Muscle of leg (tissue), 3 donors: ENCODE measurements at regions not wholly inside any gene's neighbourhood (a gene's known extent, or its start where the extent isn't known, plus 50 kb on each side); places are given as distances from the start of the nearest gene placed in this dataset.

Experiments used
- DNase-seq: peaks from one replicate; pipeline ENCODE4 v3.0.0; 2013
- H3K27ac ChIP-seq: one replicate; pipeline ENCODE4 v1.5.1; 2013; ENCODE audit warnings: mild to moderate bottlenecking, low read length, control low read depth
- H3K27me3 ChIP-seq: one replicate; pipeline ENCODE4 v1.6.1; 2013; ENCODE audit warnings: low read length; ENCODE audit not compliant: control insufficient read depth, insufficient read depth
- H3K36me3 ChIP-seq: one replicate; pipeline ENCODE4 v1.6.1; 2013; ENCODE audit warnings: low read length; ENCODE audit not compliant: control insufficient read depth, insufficient read depth
- H3K4me1 ChIP-seq: one replicate; pipeline ENCODE4 v1.6.1; 2013; ENCODE audit warnings: low read length; ENCODE audit not compliant: control insufficient read depth, insufficient read depth
- H3K4me3 ChIP-seq: one replicate; pipeline ENCODE4 v1.5.1; 2013; ENCODE audit warnings: low read length, control low read depth
- H3K9me3 ChIP-seq: replicated peaks from 2 replicates; pipeline ENCODE4 v1.6.1; 2013; ENCODE audit warnings: low read depth, low read length; ENCODE audit not compliant: control insufficient read depth
- WGBS: methylation state at CpG from one replicate; pipeline ENCODE4 v1.1.5; 2013; ENCODE audit warnings: missing lambda C conversion rate; ENCODE audit not compliant: insufficient coverage; 5-methylcytosine and 5-hydroxymethylcytosine counted together

DNA sequence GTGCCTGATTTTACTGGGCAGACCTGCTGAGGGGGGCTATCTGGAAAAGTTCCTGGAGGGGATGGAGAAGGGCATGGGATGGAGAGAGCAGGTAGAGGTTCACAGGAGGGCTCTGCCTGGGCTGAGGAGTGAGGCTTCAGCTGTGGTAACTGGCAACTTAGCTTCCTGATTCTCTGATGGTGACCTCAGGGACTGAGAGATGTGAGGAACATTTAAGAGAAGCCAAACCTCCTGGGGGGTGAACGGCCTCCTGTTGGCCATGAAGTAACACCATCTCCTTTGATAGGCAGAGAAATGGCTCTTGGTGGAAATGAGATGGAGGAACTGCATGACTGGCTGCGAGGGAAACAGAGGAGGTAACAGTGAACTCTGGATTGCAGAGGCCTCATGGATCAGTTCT is 97.3 kb upstream of the ROPN1 start:
- Histone ChIP-seq H3K36me3 (no peaks in the 10 kb centered on the region), H3K27me3 (no peaks in the 10 kb centered on the region), H3K4me3 (no peak overlapping the region), H3K9me3 (no peaks in the 10 kb centered on the region), H3K4me1 (peaks cover 1% of the 10 kb centered on the region), H3K27ac (no peak overlapping the region)
- 73% methylated on average over 1 of the region's 2 CpGs for WGBS
- DNase-seq, result no peak

DNA sequence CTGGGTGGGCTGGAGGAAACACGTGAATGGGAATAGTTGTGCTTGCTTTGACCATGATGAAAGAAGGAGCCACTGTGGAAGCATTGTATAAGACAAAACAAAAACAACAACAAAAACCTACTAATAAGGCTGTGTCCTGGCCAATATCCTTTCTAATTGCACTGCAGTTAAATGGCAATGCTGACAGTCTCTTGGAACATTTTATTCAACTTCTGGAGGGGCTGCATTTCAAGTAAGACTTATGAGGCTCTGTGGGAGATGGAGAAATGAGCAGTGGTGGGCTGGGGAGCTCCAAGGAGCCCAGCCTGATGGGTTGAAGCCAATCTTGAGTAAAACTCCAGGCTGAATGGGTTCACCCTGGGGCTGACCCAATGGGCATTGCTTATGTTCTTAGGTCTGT is 99.8 kb upstream of the ROPN1 start:
- no peak for DNase-seq
- Histone ChIP-seq H3K27me3 (no peaks in the 10 kb centered on the region), H3K36me3 (no peaks in the 10 kb centered on the region), H3K27ac (no peak overlapping the region), H3K4me1 (no peaks in the 10 kb centered on the region), H3K4me3 (no peak overlapping the region), H3K9me3 (no peaks in the 10 kb centered on the region)
- no CpG with 5 or more reads among the region's 1 CpG for WGBS

DNA sequence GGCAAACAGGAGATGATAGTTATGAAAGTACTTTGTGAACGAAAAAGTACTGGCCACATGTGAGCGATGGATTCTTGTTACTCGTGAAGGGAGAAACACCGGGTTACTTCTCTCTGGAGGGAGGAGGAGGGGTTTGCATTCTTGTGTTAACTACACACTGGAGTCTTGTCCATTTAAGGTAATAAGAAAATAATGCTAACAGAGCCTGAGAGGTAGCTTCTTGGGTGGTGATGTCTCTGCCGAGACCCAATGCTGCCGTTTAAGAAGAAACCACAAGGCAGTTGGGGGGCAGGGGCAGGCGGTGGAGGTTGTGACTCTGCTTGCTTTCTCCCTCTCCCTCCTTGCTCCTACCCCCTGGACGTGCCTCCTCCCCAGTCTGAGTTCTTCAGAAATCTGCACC is 100.9 kb upstream of the ROPN1 start:
- no peak overlapping the region for H3K4me3 ChIP-seq
- H3K27ac ChIP-seq, result no peak overlapping the region
- no peaks in the 10 kb centered on the region for H3K9me3 ChIP-seq
- DNase-seq, result no peak
- H3K4me1 ChIP-seq, result no peaks in the 10 kb centered on the region
- 48% methylated on average over 3 of the region's 8 CpGs for WGBS
- H3K27me3 ChIP-seq, result no peaks in the 10 kb centered on the region
- H3K36me3 ChIP-seq, result no peaks in the 10 kb centered on the region

DNA sequence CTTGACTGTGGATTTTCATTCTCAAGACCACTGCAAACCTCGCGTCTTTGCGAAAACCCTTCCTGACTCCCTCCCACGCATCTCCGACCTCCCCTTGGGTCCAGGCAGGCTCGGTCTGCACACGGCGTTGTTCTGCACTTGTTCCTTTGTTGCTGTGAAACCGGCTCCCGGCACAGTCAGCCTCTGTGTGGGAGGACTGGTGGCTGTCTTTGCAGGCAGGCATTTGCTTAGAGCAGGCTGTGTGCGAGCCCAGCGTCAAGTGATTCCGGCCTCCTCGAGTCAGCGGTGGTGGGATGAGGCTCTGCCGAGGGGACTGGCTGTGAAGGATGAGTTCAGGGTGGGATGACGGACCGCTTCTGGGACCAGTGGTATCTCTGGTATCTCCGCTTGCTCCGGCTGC is 102.6 kb upstream of the ROPN1 start:
- no peaks in the 10 kb centered on the region for H3K36me3 ChIP-seq
- no peak overlapping the region for H3K4me3 ChIP-seq
- H3K9me3 ChIP-seq, result no peaks in the 10 kb centered on the region
- H3K27ac ChIP-seq, result no peak overlapping the region
- no peaks in the 10 kb centered on the region for H3K4me1 ChIP-seq
- 66% methylated on average over 20 of the region's 20 CpGs for WGBS
- peak; percentile 21 for DNase-seq
- no peaks in the 10 kb centered on the region for H3K27me3 ChIP-seq

DNA sequence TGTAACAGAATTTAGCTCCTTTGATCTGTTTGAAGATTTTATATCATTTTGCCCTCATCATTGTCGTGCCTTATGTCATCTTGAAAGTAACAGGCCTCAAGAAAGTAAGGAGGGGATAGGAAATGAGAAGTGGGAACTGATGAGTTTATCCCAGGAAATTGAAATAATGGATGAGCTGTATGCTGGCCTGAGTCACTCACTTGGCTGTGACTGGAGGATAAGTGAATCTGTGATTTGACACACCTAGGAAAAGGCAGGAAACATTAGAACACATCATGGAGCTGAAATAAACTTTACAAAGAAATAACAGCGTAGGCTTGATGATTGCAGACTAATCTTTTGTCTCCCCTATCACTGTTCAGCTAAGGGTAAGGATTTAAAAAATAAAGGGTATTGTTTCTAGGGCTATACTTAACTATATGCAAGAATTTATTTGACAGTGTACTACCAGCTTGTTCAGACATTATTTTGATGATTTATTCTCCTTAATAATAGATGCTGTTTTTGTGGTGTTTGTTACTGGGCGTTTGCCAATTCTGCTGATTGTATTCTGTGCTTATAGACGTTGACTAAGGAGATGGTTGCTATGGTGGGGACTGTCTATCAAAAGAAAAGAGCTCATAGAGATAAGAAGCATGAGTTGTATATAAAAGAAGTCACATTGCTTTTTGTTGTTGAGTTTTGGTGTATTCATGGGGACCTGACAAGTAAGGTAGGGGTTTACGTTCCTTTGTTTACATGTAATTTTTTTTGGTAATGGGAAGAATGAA is 105.6 kb upstream of the ROPN1 start:
- no peaks in the 10 kb centered on the region for H3K9me3 ChIP-seq
- H3K4me1 ChIP-seq, result no peaks in the 10 kb centered on the region
- WGBS, result 67% methylated on average over 2 of the region's 5 CpGs
- no peak overlapping the region for H3K27ac ChIP-seq
- H3K4me3 ChIP-seq, result no peak overlapping the region
- no peaks in the 10 kb centered on the region for H3K36me3 ChIP-seq
- no peaks in the 10 kb centered on the region for H3K27me3 ChIP-seq
- DNase-seq, result no peak

DNA sequence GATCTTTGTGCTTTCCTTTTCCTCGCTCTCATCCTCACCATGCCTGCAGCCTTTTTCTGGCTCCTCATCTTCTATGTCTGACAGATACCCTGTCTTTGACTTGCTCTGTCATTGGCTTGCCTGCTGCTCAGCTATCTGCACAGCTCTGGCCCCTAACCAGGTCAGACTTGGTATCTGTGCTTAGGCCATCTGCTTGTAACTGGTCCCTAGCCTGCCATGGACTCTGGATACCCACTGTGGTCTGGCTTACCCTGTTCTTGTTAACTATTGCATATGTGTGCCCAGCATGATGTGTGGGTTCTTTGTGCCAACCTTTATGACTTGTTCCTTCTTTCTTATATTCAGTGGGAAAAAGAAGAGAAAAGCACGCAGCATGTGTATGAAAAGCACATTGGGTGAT is 109.7 kb upstream of the ROPN1 start:
- no peak overlapping the region for H3K27ac ChIP-seq
- H3K27me3 ChIP-seq, result no peaks in the 10 kb centered on the region
- no peaks in the 10 kb centered on the region for H3K4me1 ChIP-seq
- no peak overlapping the region for H3K4me3 ChIP-seq
- WGBS, result 92% methylated on average over 1 of the region's 2 CpGs
- no peak for DNase-seq
- H3K36me3 ChIP-seq, result no peaks in the 10 kb centered on the region
- H3K9me3 ChIP-seq, result no peaks in the 10 kb centered on the region

DNA sequence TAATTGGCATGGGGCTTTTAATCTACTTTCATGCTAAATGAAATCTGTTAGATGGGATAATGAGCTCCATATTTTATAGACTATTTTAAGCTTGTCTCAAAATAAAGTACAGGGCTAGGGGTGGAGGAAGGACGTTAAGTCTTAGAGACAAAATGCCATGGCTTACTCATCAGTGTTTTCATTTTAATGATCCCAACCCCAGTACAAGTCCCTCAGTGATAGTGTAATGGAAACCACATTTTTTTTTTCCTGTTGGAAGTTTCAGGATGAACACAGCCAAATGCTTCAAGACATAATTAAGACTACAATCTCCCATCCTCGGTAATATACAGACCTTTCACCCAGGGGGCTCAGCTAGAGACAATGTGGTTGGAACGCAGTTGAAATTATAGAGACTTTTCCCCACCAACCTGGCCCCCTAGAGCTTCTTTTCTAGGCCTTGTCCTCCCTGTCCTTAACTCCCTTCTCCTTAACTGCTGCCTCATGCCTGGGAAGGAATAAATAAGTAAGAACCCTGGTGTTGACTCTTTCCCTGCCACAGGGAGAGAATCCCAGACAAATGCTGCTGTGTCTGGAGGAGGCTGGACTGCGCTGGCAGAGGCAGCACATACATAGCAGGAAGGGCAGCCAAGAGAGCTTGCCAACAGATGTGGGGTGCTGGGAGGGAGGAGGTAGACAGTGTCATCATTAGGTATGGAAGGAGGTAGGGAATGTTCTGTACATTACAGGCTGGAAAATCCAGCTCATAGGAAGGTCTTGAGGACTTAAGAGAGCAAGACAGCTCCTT is 115.4 kb upstream of the ROPN1 start:
- Histone ChIP-seq H3K27ac (no peak overlapping the region), H3K4me1 (no peaks in the 10 kb centered on the region), H3K4me3 (no peak overlapping the region), H3K9me3 (no peaks in the 10 kb centered on the region), H3K27me3 (no peaks in the 10 kb centered on the region), H3K36me3 (no peaks in the 10 kb centered on the region)
- 44% methylated on average over 1 of the region's 4 CpGs for WGBS
- DNase-seq, result peak; percentile 60

DNA sequence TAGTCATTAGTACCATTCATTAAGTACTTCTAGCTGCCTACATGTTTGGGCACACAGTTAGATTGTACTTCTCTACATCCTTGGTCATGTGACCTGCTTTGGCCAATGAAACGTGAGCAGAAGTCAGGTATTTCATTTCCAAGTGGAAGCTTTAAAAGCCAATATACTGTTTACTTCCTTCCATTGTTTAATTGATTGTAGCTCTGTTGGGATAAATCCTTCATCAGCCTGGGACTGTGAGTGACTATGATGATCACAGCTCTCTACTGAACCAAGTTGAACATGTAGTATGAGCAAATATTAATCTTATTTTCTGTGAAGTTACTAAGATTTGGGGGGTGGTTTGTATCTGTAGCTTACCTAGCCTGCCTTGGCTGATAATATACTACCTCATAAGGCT is 116.5 kb upstream of the ROPN1 start:
- no peaks in the 10 kb centered on the region for H3K9me3 ChIP-seq
- DNase-seq, result no peak
- whole genome bisulfite sequencing, result no CpG with 5 or more reads among the region's 1 CpG

DNA sequence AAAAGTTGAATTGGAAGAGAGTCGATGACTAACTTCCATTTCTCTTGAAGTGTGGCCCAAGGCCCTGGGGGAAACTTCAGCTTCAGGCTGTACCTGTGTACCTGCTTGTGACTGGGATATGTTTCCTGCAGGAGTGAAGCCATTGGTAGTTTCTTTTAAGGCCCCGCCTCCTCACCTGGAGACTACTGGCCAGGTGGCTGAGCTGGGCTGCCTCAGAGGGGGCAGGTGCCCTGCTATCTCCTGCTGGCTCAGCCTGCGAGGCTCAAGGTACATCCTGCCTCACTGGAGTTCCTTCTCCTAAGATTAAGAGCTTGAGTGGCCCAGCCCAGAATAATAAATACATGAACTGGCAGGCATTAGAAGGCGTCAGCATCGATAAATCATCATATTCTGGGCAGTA is 121.6 kb upstream of the ROPN1 start:
- no peak overlapping the region for H3K27ac ChIP-seq
- H3K4me3 ChIP-seq, result no peak overlapping the region
- H3K36me3 ChIP-seq, result no peaks in the 10 kb centered on the region
- no peak for DNase-seq
- no peaks in the 10 kb centered on the region for H3K9me3 ChIP-seq
- H3K4me1 ChIP-seq, result peaks cover 2% of the 10 kb centered on the region
- H3K27me3 ChIP-seq, result no peaks in the 10 kb centered on the region
- 95% methylated on average over 3 of the region's 5 CpGs for WGBS

More for the DNA sequence above, 116.5 kb upstream of the ROPN1 start:
- no peaks in the 10 kb centered on the region for H3K4me1 ChIP-seq
- H3K4me3 ChIP-seq, result no peak overlapping the region
- no peak overlapping the region for H3K27ac ChIP-seq
- no peaks in the 10 kb centered on the region for H3K27me3 ChIP-seq
- H3K36me3 ChIP-seq, result no peaks in the 10 kb centered on the region

DNA sequence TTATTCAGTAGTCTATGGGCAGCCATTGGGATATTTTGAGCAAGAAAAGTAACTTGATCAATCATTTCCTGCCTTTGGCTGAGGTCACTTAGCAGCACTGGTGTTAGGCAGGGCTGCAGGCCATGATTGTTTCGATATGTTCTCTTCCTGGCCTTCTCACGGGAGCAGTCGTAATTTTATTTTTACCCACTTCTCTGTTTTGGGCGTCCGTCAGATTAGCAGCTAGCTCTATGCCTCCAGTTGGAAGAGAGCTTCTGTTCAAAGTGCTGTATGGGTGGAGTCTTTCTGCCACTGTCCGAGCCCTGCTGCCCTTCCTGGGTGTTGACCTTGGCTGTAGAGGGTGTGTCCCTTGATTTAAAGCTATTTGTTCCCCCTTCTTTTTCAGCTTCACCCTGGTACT is 123.4 kb upstream of the ROPN1 start:
- Histone ChIP-seq H3K9me3 (no peaks in the 10 kb centered on the region), H3K27me3 (no peaks in the 10 kb centered on the region), H3K4me1 (peaks cover 2% of the 10 kb centered on the region), H3K4me3 (no peak overlapping the region), H3K36me3 (no peaks in the 10 kb centered on the region), H3K27ac (no peak overlapping the region)
- no peak for DNase-seq
- 55% methylated on average over 4 of the region's 6 CpGs for WGBS
